GM23248 (cell line): ENCODE measurements at regions not wholly inside any gene's neighbourhood (a gene's known extent, or its start where the extent isn't known, plus 50 kb on each side); places are given as distances from the start of the nearest gene placed in this dataset.

Source experiments
- EZH2 ChIP-seq: fragments of 200-600 bp; sonication (generic); IDR thresholded peaks from 2 replicates; pipeline ENCODE4 v1.6.1; 2018; ENCODE audit warnings: antibody characterized with exemption, mild to moderate bottlenecking; ENCODE audit not compliant: insufficient read depth, poor library complexity, severe bottlenecking
- EZH2phosphoT487 ChIP-seq: fragments of 200-600 bp; sonication (generic); IDR thresholded peaks from 2 replicates; pipeline ENCODE4 v1.6.1; 2018; ENCODE audit warnings: antibody characterized with exemption, moderate library complexity, mild to moderate bottlenecking, low read depth; ENCODE audit not compliant: insufficient read depth

GRCh38 chr11:95499516-95500135 is 268.6 kb upstream of the SESN3 start:
- no peak for TF ChIP-seq EZH2
- TF ChIP-seq EZH2phosphoT487, result peak; percentile 73; the same call in 1 of the 2 replicates
